Natural killer cell (primary cell): ENCODE measurements at regions not wholly inside any gene's neighbourhood (a gene's known extent, or its start where the extent isn't known, plus 50 kb on each side); places are given as distances from the start of the nearest gene placed in this dataset.

Experiments
- ATAC-seq, 3 donors: fragments of 150-1000 bp in 2 of 3; fragments of 200-7000 bp in 1 of 3; cut with Tn5 transposase; 1 replicate in 1 of 3; 2 replicates in 2 of 3; pipeline ENCODE4 v1.10.0; 2021; ENCODE audit warnings: mild to moderate bottlenecking in 2 of 3, moderate library complexity in 2 of 3
- DNase-seq, 2 donors: peaks; one replicate each; pipeline versions ENCODE4 v3.0.0 to v3.0.0-alpha.2; 2013 to 2021; ENCODE audit warnings: mixed read lengths in 1 of 2
- H3K27ac ChIP-seq: one replicate; pipeline ENCODE4 v1.5.1; 2013; ENCODE audit warnings: mild to moderate bottlenecking, low read length
- H3K27me3 ChIP-seq: one replicate; pipeline ENCODE4 v1.6.1; 2013; ENCODE audit warnings: low read length; ENCODE audit not compliant: control insufficient read depth, insufficient read depth
- H3K36me3 ChIP-seq: one replicate; pipeline ENCODE4 v1.6.1; 2013; ENCODE audit warnings: low read length; ENCODE audit not compliant: control insufficient read depth, insufficient read depth
- H3K4me1 ChIP-seq: one replicate; pipeline ENCODE4 v1.6.1; 2013; ENCODE audit warnings: low read length; ENCODE audit not compliant: control insufficient read depth, insufficient read depth
- H3K4me3 ChIP-seq: one replicate; pipeline ENCODE4 v1.5.1; 2013; ENCODE audit warnings: low read length
- H3K9me3 ChIP-seq: one replicate; pipeline ENCODE4 v1.6.1; 2013; ENCODE audit warnings: low read length; ENCODE audit not compliant: control insufficient read depth, insufficient read depth
- H3K27ac Mint-ChIP-seq, 2 donors: one replicate each; pipeline ENCODE4 v1.8.0; 2022; ENCODE audit warnings: mild to moderate bottlenecking in 2 of 2, mixed read lengths in 2 of 2, moderate library complexity in 1 of 2
- H3K27me3 Mint-ChIP-seq, 2 donors: one replicate each; pipeline ENCODE4 v1.8.0; 2022; ENCODE audit warnings: low read depth in 2 of 2, mixed read lengths in 2 of 2
- H3K36me3 Mint-ChIP-seq: one replicate; pipeline ENCODE4 v1.8.0; 2022; ENCODE audit warnings: mixed read lengths
- H3K4me1 Mint-ChIP-seq, 2 donors: one replicate each; pipeline ENCODE4 v1.8.0; 2022; ENCODE audit warnings: mixed read lengths in 2 of 2
- H3K4me3 Mint-ChIP-seq: one replicate; pipeline ENCODE4 v1.8.0; 2022; ENCODE audit warnings: mild to moderate bottlenecking, moderate library complexity, mixed read lengths
- H3K9me3 Mint-ChIP-seq, 2 donors: one replicate each; pipeline ENCODE4 v1.8.0; 2022; ENCODE audit warnings: mixed read lengths in 2 of 2
- CTCF ChIP-seq: fragments of 200-600 bp; IDR thresholded peaks from one replicate; pipeline ENCODE4 v1.8.0; 2022; ENCODE audit warnings: antibody characterized with exemption
- WGBS: methylation state at CpG from one replicate; pipeline ENCODE4 v1.1.7; 2013; ENCODE audit warnings: missing lambda C conversion rate; ENCODE audit not compliant: insufficient coverage; 5-methylcytosine and 5-hydroxymethylcytosine counted together
- intact Hi-C: fragments of 100-400 bp; cut with micrococcal nuclease; formaldehyde crosslinking; loops from one replicate; pipeline ENCODE4 v1.14.2; 2022

GRCh38 chr18:29313312-29313711 lies 1136.4 kb upstream of the CDH2 start:
- intact Hi-C loops: no loop called here
- H3K27ac Mint-ChIP-seq: no peak overlapping the region
- DNase-seq (no peak), ATAC-seq (no peak)
- no peak for TF ChIP-seq CTCF
- Histone ChIP-seq H3K27ac (no peak overlapping the region), H3K4me3 (no peak overlapping the region), H3K4me1 (no peaks in the 10 kb centered on the region), H3K27me3 (no peaks in the 10 kb centered on the region), H3K36me3 (no peaks in the 10 kb centered on the region), H3K9me3 (no peaks in the 10 kb centered on the region)
- WGBS: 50% methylated on average over 1 of the region's 1 CpG
- H3K9me3 Mint-ChIP-seq: peaks cover 8 to 13% of the 10 kb centered on the region in 2 donors
- H3K27me3 Mint-ChIP-seq: no peaks in the 10 kb centered on the region
- H3K36me3 Mint-ChIP-seq: peaks cover 9% of the 10 kb centered on the region
- no peak overlapping the region for H3K4me3 Mint-ChIP-seq
- H3K4me1 Mint-ChIP-seq: no peaks in the 10 kb centered on the region

- no peaks in the 10 kb centered on the region for H3K27me3 Mint-ChIP-seq
- intact Hi-C loops: no loop called here
- TF ChIP-seq CTCF: no peak
- no peak for DNase-seq
- Histone ChIP-seq H3K36me3 (no peaks in the 10 kb centered on the region), H3K9me3 (no peaks in the 10 kb centered on the region), H3K4me3 (no peak overlapping the region), H3K4me1 (no peaks in the 10 kb centered on the region), H3K27me3 (no peaks in the 10 kb centered on the region), H3K27ac (no peak overlapping the region)
- ATAC-seq: no peak
- H3K9me3 Mint-ChIP-seq: peaks cover 8 to 11% of the 10 kb centered on the region in 2 donors
- H3K4me1 Mint-ChIP-seq: no peaks in the 10 kb centered on the region
- peaks cover 9% of the 10 kb centered on the region for H3K36me3 Mint-ChIP-seq
- no peak overlapping the region for H3K4me3 Mint-ChIP-seq
- 70% methylated on average over 1 of the region's 2 CpGs for WGBS
- H3K27ac Mint-ChIP-seq: no peak overlapping the region
These were observed 1134.7 kb upstream of the CDH2 start for GRCh38 chr18:29311580-29311979.

GRCh38 chr18:29309366-29309765 lies 1132.4 kb upstream of the CDH2 start:
- ATAC-seq: no peak
- Mint-ChIP-seq H3K4me1 (no peaks in the 10 kb centered on the region), H3K4me3 (no peak overlapping the region), H3K27me3 (no peaks in the 10 kb centered on the region), H3K9me3 (peaks cover 8 to 11% of the 10 kb centered on the region in 2 donors), H3K36me3 (peaks cover 9% of the 10 kb centered on the region), H3K27ac (no peak overlapping the region)
- H3K27me3 ChIP-seq: no peaks in the 10 kb centered on the region
- no peak for TF ChIP-seq CTCF
- H3K4me3 ChIP-seq: no peak overlapping the region
- no CpG with 5 or more reads among the region's 1 CpG for WGBS
- H3K9me3 ChIP-seq: no peaks in the 10 kb centered on the region
- no peaks in the 10 kb centered on the region for H3K36me3 ChIP-seq
- intact Hi-C loops: no loop called here
- H3K27ac ChIP-seq: no peak overlapping the region
- DNase-seq: no peak
- no peaks in the 10 kb centered on the region for H3K4me1 ChIP-seq

- Histone ChIP-seq H3K36me3 (no peaks in the 10 kb centered on the region), H3K4me3 (no peak overlapping the region), H3K9me3 (no peaks in the 10 kb centered on the region), H3K27ac (no peak overlapping the region), H3K27me3 (no peaks in the 10 kb centered on the region), H3K4me1 (no peaks in the 10 kb centered on the region)
- Mint-ChIP-seq H3K27me3 (no peaks in the 10 kb centered on the region), H3K36me3 (peaks cover 9% of the 10 kb centered on the region), H3K4me1 (no peaks in the 10 kb centered on the region), H3K9me3 (peaks cover 5 to 6% of the 10 kb centered on the region in 2 donors), H3K27ac (no peak overlapping the region), H3K4me3 (no peak overlapping the region)
- intact Hi-C loops: no loop called here
- TF ChIP-seq CTCF: no peak
- no peak for ATAC-seq
- 100% methylated on average over 1 of the region's 1 CpG for WGBS
- no peak for DNase-seq
These were observed 1131.1 kb upstream of the CDH2 start for GRCh38 chr18:29307982-29308381.
